ENCODE measurements at regions not wholly inside any gene's neighbourhood (a gene's known extent, or its start where the extent isn't known, plus 50 kb on each side); places are given as distances from the start of the nearest gene placed in this dataset.

GRCh38 chr6:90891355-90891754 is 304.5 kb upstream of the MAP3K7 start:
- TF ChIP-seq CTCF (IDR thresholded peaks at IDR 0.05) (no peak), POLR2A (IDR thresholded peaks at IDR 0.05) (no peak)
